GM18507 (cell line): ENCODE measurements at regions not wholly inside any gene's neighbourhood (a gene's known extent, or its start where the extent isn't known, plus 50 kb on each side); places are given as distances from the start of the nearest gene placed in this dataset.

Experiments used
- DNase-seq: peaks from one replicate; pipeline ENCODE4 v3.0.0; 2011; ENCODE audit warnings: low read depth; ENCODE audit not compliant: insufficient read length; ENCODE audit errors: extremely low spot score
- FAIRE-seq: peaks from 2 replicates; lab custom pipeline; 2011; peaks lifted over from hg19 to GRCh38; lab: Jason Lieb, UNC

DNA sequence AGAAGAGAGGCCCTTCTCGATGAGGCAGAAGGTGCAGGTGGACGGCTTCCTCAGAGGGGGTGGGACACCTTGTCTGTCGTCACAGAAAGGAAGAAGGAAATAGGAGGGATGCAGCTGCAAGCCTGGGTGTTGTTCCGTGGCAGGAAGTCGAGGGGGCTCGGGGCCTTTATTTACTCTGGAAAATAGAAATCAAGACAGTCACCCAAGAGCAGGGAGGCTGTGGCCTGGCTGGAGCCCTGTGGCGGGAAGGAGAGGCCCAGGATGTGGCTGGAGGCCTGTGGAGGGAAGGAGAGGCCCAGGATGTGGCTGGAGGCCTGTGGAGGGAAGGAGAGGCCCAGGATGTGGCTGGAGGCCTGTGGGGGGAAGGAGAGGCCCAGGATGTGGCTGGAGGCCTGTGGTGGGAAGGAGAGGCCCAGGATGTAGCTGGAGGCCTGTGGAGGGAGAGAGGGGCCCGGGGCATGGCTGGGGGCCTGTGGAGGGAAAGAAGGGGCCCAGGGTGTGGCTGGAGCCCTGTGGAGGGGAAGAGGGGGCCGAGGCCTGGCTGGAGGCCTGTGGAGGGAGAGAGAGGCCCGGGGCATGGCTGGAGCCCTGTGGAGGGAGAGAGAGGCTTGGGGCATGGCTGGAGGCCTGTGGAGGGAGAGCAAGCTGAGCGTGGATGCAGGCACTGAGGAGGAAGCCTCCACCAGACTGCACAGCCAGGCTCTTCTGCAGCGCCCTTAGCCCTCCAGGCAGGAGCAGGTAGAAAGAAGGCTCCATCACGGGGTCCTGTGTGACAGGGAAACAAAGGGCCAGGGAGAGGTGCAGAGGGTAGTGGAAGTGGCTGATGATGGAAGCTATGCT is 97.3 kb upstream of the SFMBT2 start:
- FAIRE-seq, result peak; percentile 53
- DNase-seq, result no peak

DNA sequence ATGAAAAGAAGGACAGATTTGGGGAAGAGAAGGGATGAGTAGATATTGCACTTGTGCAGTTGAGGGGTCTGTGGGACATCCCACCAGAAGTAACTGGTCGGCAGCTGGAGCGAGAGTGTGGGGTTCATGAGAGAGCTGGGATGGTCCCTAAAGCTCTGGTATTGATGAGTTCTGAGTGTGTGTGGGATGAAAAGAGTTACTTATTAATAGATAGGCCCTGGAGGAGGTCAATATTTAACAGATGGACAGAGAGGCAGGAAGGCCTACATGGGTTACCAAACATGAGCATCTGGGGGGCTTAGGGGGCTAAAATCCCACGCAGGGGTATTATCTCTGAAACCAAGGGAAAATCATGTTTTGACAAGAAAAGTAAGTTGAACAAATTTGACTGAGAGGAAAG is 95.7 kb upstream of the SFMBT2 start:
- DNase-seq (no peak), FAIRE-seq (peak; percentile 82)

DNA sequence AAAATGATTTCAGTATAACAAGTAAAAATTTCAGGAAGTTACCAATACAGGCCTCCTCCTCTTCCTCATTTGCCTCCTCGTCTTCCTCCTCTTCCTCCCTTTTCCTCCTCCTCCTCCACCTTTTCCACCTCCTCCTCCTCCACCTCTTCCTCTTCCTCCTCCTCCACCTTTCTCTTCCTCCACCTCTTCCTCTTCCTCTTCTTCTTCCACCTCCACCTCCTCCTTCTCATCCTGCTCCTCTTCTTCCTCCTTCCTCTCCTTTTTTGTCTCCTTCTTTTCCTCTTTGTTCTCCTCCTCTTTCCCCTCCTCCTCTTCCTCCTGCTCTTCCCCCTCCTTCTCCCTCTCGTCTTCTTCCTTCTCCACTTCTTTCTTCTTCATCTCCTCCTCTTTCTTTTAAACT is 94.4 kb upstream of the SFMBT2 start:
- FAIRE-seq, result no peak
- no peak for DNase-seq

DNA sequence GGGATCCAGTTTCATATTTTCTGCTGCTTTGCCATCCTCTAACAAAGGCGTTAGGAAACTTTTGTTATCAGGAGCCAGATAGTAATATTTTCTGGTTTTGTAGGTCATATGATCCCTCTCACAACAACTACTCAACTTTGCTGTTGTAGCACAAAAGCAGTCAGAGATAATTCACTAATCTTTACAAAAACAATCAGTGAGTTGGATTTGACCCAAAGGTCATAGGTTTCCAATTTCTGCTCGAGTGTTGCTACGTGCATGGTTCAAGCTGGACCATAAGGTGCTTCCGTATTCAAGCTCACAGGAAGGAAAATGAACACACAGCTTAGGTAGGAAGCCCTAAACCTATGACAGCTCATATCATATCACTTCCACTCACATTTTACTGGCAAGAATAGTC is 92.4 kb upstream of the SFMBT2 start:
- FAIRE-seq, result no peak
- DNase-seq, result no peak

DNA sequence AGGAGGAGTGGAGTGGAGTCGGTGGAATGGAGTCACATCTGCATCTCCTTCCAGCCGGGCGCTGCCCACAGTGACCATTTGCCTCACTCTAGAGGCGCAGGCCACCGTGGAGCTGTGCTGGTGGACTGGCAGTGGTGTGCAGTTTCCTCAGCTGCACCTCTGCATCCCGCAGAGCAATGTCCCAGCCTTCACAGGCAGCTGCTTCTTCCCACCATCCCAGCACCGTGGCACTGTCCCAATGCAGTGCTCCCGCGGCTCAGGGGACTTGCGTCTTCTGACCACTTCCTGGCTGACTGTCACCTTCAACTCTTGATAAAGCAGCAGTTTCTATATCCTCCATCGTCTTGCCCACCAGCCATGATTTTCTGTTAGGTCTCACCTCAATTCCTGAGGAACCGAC is 90.3 kb upstream of the SFMBT2 start:
- DNase-seq, result no peak
- FAIRE-seq, result peak; percentile 68

DNA sequence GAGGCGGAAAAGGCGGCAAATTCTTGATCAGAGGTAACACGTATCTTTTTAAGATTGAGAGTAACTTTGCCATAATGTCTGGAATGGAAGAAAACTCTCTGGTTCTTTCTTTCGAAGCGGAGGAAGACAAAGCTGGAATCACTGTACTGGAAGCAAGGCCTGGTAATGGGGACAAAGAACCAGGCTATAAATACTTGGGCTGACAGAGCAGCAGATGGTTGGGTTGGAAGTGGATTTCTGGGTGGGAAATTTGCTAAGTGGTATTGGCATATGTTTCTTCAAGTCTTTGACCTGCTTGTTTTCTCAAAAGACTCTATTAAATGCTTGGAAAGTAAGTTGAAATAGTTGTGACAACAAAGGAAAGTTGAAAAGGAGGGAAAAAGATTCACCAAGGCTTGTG is 87.3 kb upstream of the SFMBT2 start:
- FAIRE-seq, result no peak
- no peak for DNase-seq

DNA sequence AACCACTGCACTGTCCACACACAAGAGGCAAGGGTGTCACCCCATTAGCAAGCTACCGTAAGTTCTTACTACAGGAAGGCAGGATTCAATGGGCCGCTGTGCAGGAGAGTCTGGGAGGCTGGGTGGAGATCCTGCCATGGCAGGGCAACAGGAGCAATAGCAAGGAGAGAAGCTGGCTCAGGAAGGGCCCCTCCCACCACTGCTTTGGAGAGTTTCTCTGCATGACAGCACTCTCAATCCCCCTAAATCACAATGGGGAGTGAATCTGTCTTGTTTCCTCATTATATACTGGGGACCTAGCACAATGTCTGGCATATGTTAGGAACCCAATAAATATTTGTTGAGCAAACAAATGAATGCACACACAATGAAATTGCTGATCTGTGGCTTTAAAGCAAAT is 83.2 kb upstream of the SFMBT2 start:
- FAIRE-seq, result peak; percentile 9

DNA sequence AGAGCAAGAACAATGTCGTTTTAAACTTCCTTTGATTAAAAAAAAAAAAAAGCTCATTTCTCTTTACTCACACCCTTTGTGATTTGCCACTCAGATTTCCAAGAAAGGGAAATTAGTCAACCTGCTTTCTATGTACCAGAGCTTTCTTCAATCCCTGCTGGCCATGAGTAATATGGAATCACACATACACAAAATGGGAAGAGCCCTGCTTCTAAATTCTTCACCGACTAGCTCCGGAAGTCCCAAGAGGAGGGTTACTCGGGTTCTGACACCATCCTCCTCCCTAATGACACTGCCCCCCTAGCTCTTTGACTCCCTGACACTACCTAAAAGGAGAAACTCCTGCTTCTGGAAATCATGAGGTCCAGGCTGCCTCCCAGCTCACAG is 81.8 kb upstream of the SFMBT2 start:
- no peak for DNase-seq
- no peak for FAIRE-seq

More for the DNA sequence above, 83.2 kb upstream of the SFMBT2 start:
- no peak for DNase-seq

DNA sequence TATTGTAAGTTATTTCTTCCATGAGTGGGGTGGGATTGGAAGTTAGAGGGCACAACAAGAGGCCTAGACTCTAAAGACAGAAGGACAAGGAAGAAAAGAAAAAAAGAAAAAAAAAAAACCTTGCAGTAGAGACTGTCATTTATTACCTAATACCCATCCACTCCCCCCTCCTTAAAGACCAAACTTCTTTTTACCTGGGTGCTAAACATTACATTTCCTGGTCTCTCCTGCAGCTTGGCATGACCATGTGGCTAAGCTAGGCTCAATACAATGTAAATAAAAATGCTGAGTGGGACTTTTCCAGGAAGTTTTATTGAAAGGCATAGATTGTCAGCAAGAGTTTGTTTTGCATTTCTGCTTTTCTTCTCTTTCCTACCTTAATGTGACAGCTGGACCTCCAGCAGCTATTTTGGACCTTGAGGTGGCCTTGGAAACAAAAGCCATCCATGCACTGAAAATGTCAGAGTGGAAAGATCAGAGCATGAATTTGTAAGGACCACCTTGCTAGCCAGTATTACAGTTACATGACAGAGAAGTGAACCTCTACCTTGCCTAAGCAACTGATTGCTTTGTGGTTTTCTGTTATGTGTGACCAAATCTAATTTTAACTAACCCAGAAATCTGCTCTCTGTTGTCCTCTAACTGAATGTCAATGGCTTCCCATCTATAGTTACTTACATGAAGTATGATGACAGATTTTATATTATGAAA is 81.3 kb upstream of the SFMBT2 start:
- FAIRE-seq, result peak; percentile 97
- no peak for DNase-seq

DNA sequence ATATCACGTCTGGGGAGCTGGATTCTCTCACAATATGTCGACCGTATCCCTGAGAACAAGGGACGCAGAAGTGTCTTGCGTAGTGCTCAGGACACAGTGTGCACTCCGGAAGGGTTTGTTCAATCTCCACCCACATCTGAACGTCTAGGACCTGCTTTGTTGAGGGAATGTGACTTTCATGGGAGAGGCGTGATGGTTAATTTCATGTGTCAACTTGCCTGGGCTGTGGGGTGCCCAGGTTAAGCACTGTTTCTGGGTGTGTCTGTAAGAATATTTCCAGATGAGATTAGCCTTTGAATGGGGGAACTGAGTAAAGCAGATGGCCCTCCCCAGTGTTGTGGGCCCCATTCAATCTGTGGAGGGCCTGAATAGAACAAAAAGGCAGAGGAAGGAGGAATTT is 80.4 kb upstream of the SFMBT2 start:
- FAIRE-seq (peak; percentile 9), DNase-seq (no peak)

DNA sequence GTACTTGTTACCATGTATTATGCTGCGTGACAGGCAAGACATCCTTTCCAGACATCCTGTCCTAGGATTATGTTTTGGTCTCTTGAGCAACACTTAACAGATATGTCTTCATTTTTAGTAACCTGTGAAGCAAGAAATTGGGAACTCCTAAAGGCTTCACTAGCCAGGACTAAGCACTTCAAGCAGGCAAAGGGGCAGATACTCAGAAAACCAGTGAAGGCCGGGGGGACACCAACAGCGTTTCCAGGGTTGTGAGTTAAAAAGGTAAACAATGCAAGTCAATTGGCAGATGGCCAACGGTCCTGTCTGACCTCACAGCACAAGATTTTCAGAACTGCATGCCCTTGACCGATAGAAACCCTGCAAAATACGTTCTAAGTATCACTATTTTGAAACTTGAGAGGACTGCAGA is 77.6 kb upstream of the SFMBT2 start:
- DNase-seq (no peak), FAIRE-seq (peak; percentile 56)

DNA sequence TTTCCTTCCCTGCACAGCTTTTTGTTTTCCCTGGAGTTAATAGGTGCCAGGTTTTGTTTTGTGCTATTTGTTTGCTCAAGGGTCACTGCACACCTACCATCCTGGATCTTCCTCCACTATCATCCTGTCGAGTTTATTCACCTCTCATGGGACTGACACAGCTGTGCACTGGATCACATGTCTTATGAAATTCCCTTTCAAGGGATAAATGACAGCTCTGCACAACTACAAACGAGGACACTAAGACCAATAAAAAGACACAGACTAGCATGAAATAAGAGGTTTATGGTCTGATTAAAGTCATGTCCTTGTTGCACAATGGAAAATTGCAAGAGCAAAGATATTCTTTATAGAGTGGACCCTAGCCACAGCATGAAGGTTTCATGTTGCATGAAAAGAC is 76.7 kb upstream of the SFMBT2 start:
- no peak for DNase-seq
- peak; percentile 59 for FAIRE-seq

DNA sequence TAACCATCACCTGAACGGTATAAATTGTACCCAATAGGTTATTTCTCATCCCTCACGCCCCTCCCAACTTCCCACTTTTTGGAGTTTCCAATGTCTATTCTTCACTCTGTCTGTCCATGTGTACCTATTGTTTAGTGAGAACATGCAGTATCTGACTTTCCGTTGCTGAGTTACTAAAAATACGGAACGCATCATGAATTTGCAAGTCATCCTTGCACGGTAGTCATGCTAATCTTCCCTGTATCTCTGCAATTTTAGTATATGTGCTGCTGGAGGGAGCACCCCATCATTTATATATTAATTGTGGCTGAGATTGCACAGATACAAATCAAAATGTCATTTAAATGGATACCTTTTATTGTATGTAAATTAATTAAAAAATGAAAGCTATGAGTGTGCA is 75.7 kb upstream of the SFMBT2 start:
- peak; percentile 38 for FAIRE-seq
- no peak for DNase-seq

DNA sequence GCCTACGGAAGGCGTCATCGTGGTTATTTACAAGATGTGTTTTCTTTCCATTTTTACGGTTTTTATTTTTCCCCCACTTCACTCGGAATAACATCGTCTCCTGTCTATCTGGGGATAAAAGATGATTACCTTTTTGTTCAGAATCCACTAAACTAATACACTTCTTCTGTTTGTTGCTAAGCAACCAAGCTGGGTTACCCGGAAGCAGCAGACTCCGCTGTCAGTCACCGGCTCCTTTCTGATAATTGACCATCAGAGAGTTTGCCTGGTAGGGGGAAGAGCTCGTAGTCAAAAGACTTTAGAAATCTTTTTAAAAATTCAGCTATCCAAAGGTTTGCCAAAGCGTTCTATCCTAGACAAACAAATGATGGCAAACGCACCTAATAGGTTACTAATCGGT is 75.0 kb upstream of the SFMBT2 start:
- no peak for DNase-seq
- FAIRE-seq, result no peak

DNA sequence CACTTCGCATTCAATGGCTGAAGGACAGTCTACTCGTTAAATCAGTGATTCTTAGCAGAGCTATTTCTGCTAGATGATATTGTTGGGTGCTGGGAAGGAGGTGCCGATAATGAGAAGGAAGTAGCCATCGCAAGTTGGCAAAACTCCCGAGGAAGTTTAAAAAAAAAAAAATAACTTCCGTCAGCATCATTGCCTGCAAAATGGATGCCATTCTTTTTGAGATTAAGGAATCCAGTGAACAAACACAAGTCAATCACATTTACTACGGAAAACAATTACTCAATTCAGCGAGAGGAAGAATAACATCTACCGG is 74.4 kb upstream of the SFMBT2 start:
- no peak for FAIRE-seq
- DNase-seq, result no peak

DNA sequence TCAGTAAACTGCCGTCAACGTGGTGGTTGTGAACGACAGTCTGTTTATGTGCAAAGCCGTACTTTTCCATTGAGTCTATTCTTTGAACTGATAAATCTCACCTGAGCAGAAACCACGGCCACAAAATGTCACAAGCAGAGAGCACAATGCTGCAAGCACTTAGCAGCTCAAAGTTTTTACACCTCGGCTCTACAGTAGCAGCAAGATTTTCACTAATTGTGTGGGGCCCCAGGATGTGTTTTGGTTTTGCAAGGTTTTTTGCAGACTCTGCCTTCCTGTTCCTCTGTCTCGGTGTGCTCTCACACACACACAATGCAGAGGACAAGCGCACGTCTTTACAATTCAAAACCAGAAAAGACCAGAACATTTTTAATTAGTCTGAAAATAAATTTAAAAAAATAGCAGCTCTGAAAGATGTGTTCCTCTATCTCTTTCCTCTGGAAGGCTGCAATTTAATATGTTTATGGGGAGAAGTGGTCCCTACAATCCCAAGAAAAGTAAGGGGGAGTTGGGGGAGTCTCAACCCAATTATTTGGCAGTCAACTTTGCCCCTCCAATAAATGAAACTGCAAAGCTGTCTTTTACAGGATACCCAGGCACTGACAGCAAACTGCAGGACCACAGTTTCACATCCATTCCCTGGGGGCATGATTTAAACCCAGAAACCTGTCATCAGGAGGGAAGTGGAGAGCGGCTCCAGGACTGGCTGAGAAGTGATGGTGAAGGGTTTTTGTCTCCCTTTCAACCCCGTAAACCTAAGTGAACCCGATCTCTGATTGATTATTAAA is 73.8 kb upstream of the SFMBT2 start:
- FAIRE-seq (peak; percentile 99), DNase-seq (no peak)

DNA sequence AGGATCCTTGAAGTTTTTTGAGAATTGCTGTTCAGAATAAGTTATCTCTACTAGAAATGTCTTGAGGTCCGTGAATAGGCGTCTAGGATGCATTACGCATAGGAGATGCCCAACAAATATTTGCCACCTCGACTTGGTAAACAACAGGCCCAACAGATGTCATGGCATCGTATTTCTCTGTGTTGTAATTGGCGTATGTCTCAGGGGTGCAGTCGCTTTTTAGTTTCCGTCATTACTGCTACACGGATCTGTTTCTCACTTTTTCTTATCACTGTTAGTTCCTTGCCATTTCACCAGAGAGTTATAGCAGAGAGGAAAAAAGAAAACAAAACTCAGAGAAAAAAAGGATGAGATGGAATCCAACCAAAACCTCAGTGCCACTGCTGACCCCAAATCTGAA is 73.0 kb upstream of the SFMBT2 start:
- no peak for FAIRE-seq
- no peak for DNase-seq

DNA sequence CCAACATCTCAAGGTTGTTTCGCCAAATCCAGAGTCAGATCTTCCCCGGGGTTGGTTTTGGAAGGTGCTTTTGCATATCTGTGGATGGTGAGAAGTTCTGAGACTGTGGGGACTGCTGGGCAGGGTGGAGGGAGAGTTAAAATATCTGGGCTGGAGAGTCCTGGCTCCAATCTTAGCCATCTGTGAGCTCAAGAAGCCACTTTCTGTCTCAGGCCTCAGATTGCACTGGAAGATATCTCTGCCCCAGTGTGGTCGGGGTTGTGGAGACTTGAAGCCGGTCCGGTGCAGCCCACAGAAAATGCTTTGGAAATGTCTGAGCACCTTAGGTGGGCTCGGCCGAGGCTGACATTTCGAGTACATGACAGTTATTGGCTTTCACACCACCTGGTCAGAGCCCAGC is 72.2 kb upstream of the SFMBT2 start:
- no peak for DNase-seq
- FAIRE-seq, result peak; percentile 70

DNA sequence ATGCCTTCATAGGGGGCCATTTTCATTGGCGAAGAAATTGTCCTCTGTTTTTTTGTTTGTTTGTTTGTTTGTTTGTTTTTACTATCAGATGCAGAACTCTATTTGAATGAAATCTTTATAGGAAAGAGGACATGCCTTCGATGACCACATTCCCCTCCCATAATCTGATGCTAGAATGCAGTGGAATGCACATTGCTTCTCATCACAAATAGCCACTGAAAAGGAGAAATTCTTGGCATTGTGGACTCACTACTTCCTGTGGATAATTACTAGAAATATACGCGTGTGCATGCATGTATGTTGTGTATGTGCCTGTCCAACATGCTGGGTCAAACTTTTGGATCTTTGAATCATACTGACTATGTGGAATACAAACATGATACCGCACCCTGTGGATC is 70.5 kb upstream of the SFMBT2 start:
- DNase-seq (no peak), FAIRE-seq (no peak)

DNA sequence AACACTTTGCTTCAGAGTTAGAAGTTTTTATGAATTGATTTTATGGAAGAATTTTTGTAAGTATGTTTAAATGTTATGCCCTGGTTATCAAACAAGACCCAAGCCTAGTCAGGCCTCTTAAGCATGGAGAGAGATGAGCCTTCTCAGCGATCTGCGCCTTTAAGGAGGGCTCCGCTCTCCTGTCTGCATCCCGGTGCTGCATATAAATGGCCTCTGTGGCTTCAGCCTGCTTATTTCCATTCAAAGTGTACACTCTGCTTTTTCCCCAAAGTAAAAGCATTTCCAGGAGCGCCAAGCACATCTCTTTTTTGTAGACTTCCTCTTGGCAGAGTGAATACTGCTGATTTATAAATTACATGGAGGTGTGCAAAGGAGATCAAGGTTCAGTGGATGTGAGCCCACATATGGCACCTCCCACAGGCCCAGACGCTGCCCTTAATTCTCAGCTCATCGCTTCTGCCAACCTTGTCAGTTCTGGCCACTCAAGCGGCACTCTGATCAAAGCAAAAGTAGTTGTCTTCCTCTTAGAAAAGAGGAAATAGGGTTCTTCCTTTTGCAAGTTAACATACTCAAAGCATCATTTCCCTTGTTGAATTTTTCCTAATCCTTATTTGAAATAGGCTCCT is 70.0 kb upstream of the SFMBT2 start:
- DNase-seq, result no peak

More for the DNA sequence above, 70.0 kb upstream of the SFMBT2 start:
- peak; percentile 92 for FAIRE-seq
